ENCODE measurements at regions not wholly inside any gene's neighbourhood (a gene's known extent, or its start where the extent isn't known, plus 50 kb on each side); places are given as distances from the start of the nearest gene placed in this dataset.

DNA sequence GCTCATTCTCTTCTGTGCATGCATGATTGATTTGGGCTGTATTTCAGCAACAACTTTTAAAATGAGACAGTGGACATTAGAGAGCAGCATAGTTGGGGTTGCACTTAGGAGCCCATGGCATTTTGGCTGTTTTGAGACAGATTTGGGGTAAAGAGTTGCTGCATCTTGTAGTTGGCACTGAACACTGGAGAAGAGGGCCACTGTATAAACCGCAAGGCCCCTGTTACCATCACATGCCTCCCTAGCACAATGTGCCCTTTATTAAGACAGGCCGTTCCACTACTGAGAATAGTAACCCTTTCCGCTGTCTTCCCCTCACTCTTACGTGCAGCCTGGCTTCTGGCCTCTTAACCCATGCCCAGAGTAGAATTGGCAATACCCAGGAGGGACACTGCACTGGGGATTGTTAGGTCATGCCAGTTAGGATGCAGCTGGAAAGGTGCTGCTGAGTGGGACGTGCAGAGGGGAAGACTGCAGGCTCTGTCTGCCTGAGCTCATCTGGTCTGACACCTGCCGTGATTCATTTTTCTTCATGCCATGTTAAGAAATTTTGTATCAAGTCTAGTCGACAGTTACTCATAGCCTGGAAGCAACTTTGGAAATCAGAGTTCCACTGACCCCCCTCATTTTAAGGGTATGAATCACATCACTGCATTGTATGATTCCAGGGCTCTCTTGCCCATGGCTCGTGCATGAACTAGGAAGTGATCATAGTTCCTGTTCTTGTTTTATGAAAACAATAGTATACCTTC is 146.9 kb upstream of the DMRT1 start:
- TF ChIP-seq EGR1 (IDR thresholded peaks at IDR 0.05; ENCODE audit: low read depth in 2 of 2): no peak
- TF ChIP-seq, protein P1, sequence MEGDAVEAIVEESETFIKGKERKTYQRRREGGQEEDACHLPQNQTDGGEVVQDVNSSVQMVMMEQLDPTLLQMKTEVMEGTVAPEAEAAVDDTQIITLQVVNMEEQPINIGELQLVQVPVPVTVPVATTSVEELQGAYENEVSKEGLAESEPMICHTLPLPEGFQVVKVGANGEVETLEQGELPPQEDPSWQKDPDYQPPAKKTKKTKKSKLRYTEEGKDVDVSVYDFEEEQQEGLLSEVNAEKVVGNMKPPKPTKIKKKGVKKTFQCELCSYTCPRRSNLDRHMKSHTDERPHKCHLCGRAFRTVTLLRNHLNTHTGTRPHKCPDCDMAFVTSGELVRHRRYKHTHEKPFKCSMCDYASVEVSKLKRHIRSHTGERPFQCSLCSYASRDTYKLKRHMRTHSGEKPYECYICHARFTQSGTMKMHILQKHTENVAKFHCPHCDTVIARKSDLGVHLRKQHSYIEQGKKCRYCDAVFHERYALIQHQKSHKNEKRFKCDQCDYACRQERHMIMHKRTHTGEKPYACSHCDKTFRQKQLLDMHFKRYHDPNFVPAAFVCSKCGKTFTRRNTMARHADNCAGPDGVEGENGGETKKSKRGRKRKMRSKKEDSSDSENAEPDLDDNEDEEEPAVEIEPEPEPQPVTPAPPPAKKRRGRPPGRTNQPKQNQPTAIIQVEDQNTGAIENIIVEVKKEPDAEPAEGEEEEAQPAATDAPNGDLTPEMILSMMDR (IDR thresholded peaks at IDR 0.05; ENCODE audit: low read depth, low read length, missing input control): no peak
- TF ChIP-seq, protein P2, sequence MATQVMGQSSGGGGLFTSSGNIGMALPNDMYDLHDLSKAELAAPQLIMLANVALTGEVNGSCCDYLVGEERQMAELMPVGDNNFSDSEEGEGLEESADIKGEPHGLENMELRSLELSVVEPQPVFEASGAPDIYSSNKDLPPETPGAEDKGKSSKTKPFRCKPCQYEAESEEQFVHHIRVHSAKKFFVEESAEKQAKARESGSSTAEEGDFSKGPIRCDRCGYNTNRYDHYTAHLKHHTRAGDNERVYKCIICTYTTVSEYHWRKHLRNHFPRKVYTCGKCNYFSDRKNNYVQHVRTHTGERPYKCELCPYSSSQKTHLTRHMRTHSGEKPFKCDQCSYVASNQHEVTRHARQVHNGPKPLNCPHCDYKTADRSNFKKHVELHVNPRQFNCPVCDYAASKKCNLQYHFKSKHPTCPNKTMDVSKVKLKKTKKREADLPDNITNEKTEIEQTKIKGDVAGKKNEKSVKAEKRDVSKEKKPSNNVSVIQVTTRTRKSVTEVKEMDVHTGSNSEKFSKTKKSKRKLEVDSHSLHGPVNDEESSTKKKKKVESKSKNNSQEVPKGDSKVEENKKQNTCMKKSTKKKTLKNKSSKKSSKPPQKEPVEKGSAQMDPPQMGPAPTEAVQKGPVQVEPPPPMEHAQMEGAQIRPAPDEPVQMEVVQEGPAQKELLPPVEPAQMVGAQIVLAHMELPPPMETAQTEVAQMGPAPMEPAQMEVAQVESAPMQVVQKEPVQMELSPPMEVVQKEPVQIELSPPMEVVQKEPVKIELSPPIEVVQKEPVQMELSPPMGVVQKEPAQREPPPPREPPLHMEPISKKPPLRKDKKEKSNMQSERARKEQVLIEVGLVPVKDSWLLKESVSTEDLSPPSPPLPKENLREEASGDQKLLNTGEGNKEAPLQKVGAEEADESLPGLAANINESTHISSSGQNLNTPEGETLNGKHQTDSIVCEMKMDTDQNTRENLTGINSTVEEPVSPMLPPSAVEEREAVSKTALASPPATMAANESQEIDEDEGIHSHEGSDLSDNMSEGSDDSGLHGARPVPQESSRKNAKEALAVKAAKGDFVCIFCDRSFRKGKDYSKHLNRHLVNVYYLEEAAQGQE (IDR thresholded peaks at IDR 0.05): no peak
- no peak for TF ChIP-seq TAF1 (conservative IDR thresholded peaks at IDR 0.05)
- TF ChIP-seq GABPA (IDR thresholded peaks at IDR 0.05 in 1 of 2, conservative IDR thresholded peaks at IDR 0.05 in 1 of 2): no peak
- TF ChIP-seq SP1 (IDR thresholded peaks at IDR 0.05): no peak
- no peak for TF ChIP-seq RAD21 (IDR thresholded peaks at IDR 0.05)
